ENCODE measurements at regions not wholly inside any gene's neighbourhood (a gene's known extent, or its start where the extent isn't known, plus 50 kb on each side); places are given as distances from the start of the nearest gene placed in this dataset.

- H3K27me3 Mint-ChIP-seq (ENCODE audit: insufficient read depth) = no peaks in the 10 kb centered on the region
- TF ChIP-seq CTCF (IDR thresholded peaks at IDR 0.05) = no peak
Measured at GRCh38 chr7:46583656-46584055, 662.6 kb upstream of the IGFBP3 start.

GRCh38 chr7:46581268-46581667, 660.2 kb upstream of the IGFBP3 start:
- Mint-ChIP-seq H3K4me3 (no peak overlapping the region), H3K36me3 (ENCODE audit: low read depth) (no peaks in the 10 kb centered on the region), H3K27me3 (ENCODE audit: insufficient read depth) (no peaks in the 10 kb centered on the region), H3K4me1 (ENCODE audit: low read depth) (peaks cover 33% of the 10 kb centered on the region), H3K9me3 (no peaks in the 10 kb centered on the region), H3K27ac (no peak overlapping the region)
- DNase-seq = no peak
- no peak for TF ChIP-seq CTCF (IDR thresholded peaks at IDR 0.05)

More at GRCh38 chr7:46583656-46584055, 662.6 kb upstream of the IGFBP3 start:
- peaks cover 16% of the 10 kb centered on the region for H3K4me1 Mint-ChIP-seq (ENCODE audit: low read depth)
- no peaks in the 10 kb centered on the region for H3K9me3 Mint-ChIP-seq
- no peaks in the 10 kb centered on the region for H3K36me3 Mint-ChIP-seq (ENCODE audit: low read depth)
- peak overlapping the region; percentile 14; the same call in 1 of the 2 replicates for H3K27ac Mint-ChIP-seq
- H3K4me3 Mint-ChIP-seq = no peak overlapping the region
- DNase-seq = peak; percentile 68

- no peak for TF ChIP-seq CTCF (IDR thresholded peaks at IDR 0.05)
- no peak overlapping the region for H3K27ac Mint-ChIP-seq
- no peaks in the 10 kb centered on the region for H3K36me3 Mint-ChIP-seq (ENCODE audit: low read depth)
- H3K4me3 Mint-ChIP-seq = no peak overlapping the region
- no peaks in the 10 kb centered on the region for H3K9me3 Mint-ChIP-seq
- no peaks in the 10 kb centered on the region for H3K27me3 Mint-ChIP-seq (ENCODE audit: insufficient read depth)
- DNase-seq = no peak
- peaks cover 33% of the 10 kb centered on the region for H3K4me1 Mint-ChIP-seq (ENCODE audit: low read depth)
Measured at GRCh38 chr7:46580766-46581165, 659.7 kb upstream of the IGFBP3 start.

- TF ChIP-seq CTCF (IDR thresholded peaks at IDR 0.05) = no peak
- H3K4me3 Mint-ChIP-seq = no peak overlapping the region
- DNase-seq = no peak
- peak overlapping the region; percentile 75 for H3K27ac Mint-ChIP-seq
- H3K36me3 Mint-ChIP-seq (ENCODE audit: low read depth) = peaks cover under 1% of the 10 kb centered on the region; the same call in 1 of the 2 replicates
- peaks cover 17% of the 10 kb centered on the region for H3K4me1 Mint-ChIP-seq (ENCODE audit: low read depth)
- no peaks in the 10 kb centered on the region for H3K27me3 Mint-ChIP-seq (ENCODE audit: insufficient read depth)
- no peaks in the 10 kb centered on the region; the same call in 1 of the 2 replicates for H3K9me3 Mint-ChIP-seq
Measured at GRCh38 chr7:46577394-46577793, 656.3 kb upstream of the IGFBP3 start.

GRCh38 chr7:46576950-46577349, 655.9 kb upstream of the IGFBP3 start:
- H3K36me3 Mint-ChIP-seq (ENCODE audit: low read depth) = peaks cover 5% of the 10 kb centered on the region; the same call in 1 of the 2 replicates
- no peak for TF ChIP-seq CTCF (IDR thresholded peaks at IDR 0.05)
- H3K9me3 Mint-ChIP-seq = no peaks in the 10 kb centered on the region; the same call in 1 of the 2 replicates
- H3K4me1 Mint-ChIP-seq (ENCODE audit: low read depth) = peaks cover 17% of the 10 kb centered on the region
- peak overlapping the region; percentile 75 for H3K27ac Mint-ChIP-seq
- H3K27me3 Mint-ChIP-seq (ENCODE audit: insufficient read depth) = no peaks in the 10 kb centered on the region
- no peak overlapping the region for H3K4me3 Mint-ChIP-seq
- DNase-seq = peak; percentile 18

GRCh38 chr7:46572691-46573090, 651.6 kb upstream of the IGFBP3 start:
- Mint-ChIP-seq H3K4me3 (no peak overlapping the region), H3K27me3 (ENCODE audit: insufficient read depth) (no peaks in the 10 kb centered on the region; the same call in 1 of the 2 replicates), H3K9me3 (no peaks in the 10 kb centered on the region; the same call in 1 of the 2 replicates), H3K27ac (no peak overlapping the region), H3K4me1 (ENCODE audit: low read depth) (peaks cover 29% of the 10 kb centered on the region), H3K36me3 (ENCODE audit: low read depth) (peaks cover 6% of the 10 kb centered on the region; the same call in 1 of the 2 replicates)
- DNase-seq = no peak
- no peak for TF ChIP-seq CTCF (IDR thresholded peaks at IDR 0.05)
